Stimulated activated CD4-positive, alpha-beta T cell treated with anti-CD3 and anti-CD28 coated beads, Interleukin-4, amount 100 ng/mL, for 24 hours (primary cell): ENCODE measurements at regions not wholly inside any gene's neighbourhood (a gene's known extent, or its start where the extent isn't known, plus 50 kb on each side); places are given as distances from the start of the nearest gene placed in this dataset.

Experiments used
- DNase-seq: peaks from one replicate; pipeline ENCODE4 v3.0.0-alpha.2; 2020

GRCh38 chr2:59083075-59083828 is 842.1 kb upstream of the FANCL start:
- no peak for DNase-seq

GRCh38 chr2:59082657-59083056 is 841.5 kb upstream of the FANCL start:
- no peak for DNase-seq

- no peak for DNase-seq
Observed at GRCh38 chr2:59080451-59081181, 839.5 kb upstream of the FANCL start.

GRCh38 chr2:59077981-59078531 is 836.9 kb upstream of the FANCL start:
- DNase-seq: no peak

GRCh38 chr2:59077026-59077725 is 836.1 kb upstream of the FANCL start:
- DNase-seq: no peak

- no peak for DNase-seq
Observed at GRCh38 chr2:59076079-59076619, 835.0 kb upstream of the FANCL start.

GRCh38 chr2:59074071-59074470 is 832.9 kb upstream of the FANCL start:
- DNase-seq: no peak

- no peak for DNase-seq
Observed at GRCh38 chr2:59073286-59073685, 832.2 kb upstream of the FANCL start.

GRCh38 chr2:59068255-59068654 is 827.1 kb upstream of the FANCL start:
- DNase-seq: no peak

- DNase-seq: no peak
Observed at GRCh38 chr2:59066787-59067399, 825.8 kb upstream of the FANCL start.

- DNase-seq: no peak
Observed at GRCh38 chr2:59047373-59047995, 806.4 kb upstream of the FANCL start.

- no peak for DNase-seq
Observed at GRCh38 chr2:59046401-59047372, 805.6 kb upstream of the FANCL start.

- no peak for DNase-seq
Observed at GRCh38 chr2:59044736-59045135, 803.6 kb upstream of the FANCL start.

GRCh38 chr2:59041139-59041538 is 800.0 kb upstream of the FANCL start:
- DNase-seq: no peak

- DNase-seq: no peak
Observed at GRCh38 chr2:59034837-59035236, 793.7 kb upstream of the FANCL start.

GRCh38 chr2:59034106-59034505 is 793.0 kb upstream of the FANCL start:
- DNase-seq: no peak

GRCh38 chr2:59033661-59034060 is 792.5 kb upstream of the FANCL start:
- no peak for DNase-seq

- no peak for DNase-seq
Observed at GRCh38 chr2:59032499-59032898, 791.4 kb upstream of the FANCL start.

- no peak for DNase-seq
Observed at GRCh38 chr2:59029058-59029457, 787.9 kb upstream of the FANCL start.

GRCh38 chr2:59027320-59027719 is 786.2 kb upstream of the FANCL start:
- DNase-seq: no peak

GRCh38 chr2:59025157-59025757 is 784.1 kb upstream of the FANCL start:
- no peak for DNase-seq
